ENCODE measurements at regions not wholly inside any gene's neighbourhood (a gene's known extent, or its start where the extent isn't known, plus 50 kb on each side); places are given as distances from the start of the nearest gene placed in this dataset.
"Not testable (repeated sequence)": the region's sequence is repeated elsewhere in the genome, so short reads cannot be mapped to it uniquely, and the experiment has no call there.

- not testable (repeated sequence) for DNase-seq
Measured at GRCh38 chrX:124181515-124181914, 150.9 kb upstream of the TEX13D start.

GRCh38 chrX:124190440-124190839, 142.0 kb upstream of the TEX13D start:
- DNase-seq, result no peak

- DNase-seq, result no peak
Measured at GRCh38 chrX:124194199-124194598, 138.3 kb upstream of the TEX13D start.

DNA sequence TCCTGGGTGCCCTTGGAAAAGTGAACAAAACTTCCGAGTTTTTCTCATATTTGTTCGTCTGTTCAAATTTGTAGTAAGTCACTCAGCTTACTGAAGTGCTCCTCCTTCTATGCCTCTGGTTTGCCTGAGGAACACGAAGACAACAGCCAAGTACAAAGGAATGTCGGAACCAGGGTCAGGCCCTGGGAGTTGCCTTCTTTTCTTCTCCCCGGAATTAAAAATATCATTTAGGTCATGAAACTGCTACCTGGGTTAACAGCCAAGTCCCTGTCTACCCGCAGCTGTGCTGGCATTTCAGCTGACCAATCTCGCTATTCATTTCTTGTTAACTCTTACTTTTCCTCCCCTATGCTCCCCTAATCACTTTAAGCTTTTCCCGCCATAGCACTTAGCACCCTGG, 137.6 kb upstream of the TEX13D start:
- no peak for DNase-seq

DNA sequence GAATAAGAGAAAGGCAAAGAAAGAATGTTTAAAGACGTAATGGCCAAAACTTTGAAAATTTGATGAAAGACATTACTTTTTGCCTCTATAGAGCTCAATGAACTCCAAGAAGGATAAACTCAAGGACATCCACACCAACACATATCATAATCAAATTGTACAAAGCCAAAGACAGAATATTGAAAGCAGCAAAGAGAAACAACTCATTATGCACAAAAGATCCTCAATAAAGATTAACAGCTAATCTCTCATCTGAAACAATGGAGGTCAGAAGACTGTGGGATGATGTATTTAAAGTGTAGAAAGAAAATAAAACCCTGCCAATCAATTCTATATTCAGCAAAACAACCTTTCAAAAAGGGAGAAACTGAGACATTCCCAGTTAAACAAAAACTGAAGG, 129.1 kb upstream of the TEX13D start:
- DNase-seq, result no peak

GRCh38 chrX:124208660-124209059, 123.8 kb upstream of the TEX13D start:
- no peak for DNase-seq

- DNase-seq, result no peak
Measured at GRCh38 chrX:124209792-124210576, 122.5 kb upstream of the TEX13D start.

DNA sequence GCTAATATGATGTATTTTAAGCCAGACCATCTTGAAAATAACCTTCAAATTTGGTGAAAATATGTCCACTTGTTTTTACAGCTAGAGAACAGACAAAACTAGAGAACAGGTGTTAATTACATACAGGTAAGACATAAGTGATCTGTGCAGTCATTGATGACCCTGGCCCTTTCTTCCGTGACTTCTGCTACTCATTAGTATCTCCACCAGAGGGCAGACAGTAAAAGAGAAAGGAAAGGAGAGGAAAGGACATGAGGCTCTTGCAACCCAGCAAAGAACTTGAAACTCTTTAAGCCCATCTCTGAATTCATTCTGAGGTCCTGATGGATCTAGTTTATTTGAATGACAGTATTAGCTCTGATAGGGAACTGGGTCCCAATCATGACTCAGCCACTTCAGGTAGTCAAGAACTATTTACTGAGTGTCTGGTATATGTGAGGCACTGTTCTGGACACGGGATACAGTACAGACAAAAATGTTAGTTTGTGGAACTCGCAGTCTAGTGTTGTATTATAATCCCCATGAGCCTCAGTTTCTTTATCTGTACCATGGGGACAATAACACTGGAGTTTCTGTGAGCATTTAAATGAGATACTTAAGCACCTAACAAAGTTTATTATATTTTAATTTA, 121.0 kb upstream of the TEX13D start:
- DNase-seq, result peak; percentile 64

- peak; percentile 34 for DNase-seq
Measured at GRCh38 chrX:124212622-124213021, 119.8 kb upstream of the TEX13D start.

- DNase-seq, result no peak
Measured at GRCh38 chrX:124215786-124216185, 116.7 kb upstream of the TEX13D start.

DNA sequence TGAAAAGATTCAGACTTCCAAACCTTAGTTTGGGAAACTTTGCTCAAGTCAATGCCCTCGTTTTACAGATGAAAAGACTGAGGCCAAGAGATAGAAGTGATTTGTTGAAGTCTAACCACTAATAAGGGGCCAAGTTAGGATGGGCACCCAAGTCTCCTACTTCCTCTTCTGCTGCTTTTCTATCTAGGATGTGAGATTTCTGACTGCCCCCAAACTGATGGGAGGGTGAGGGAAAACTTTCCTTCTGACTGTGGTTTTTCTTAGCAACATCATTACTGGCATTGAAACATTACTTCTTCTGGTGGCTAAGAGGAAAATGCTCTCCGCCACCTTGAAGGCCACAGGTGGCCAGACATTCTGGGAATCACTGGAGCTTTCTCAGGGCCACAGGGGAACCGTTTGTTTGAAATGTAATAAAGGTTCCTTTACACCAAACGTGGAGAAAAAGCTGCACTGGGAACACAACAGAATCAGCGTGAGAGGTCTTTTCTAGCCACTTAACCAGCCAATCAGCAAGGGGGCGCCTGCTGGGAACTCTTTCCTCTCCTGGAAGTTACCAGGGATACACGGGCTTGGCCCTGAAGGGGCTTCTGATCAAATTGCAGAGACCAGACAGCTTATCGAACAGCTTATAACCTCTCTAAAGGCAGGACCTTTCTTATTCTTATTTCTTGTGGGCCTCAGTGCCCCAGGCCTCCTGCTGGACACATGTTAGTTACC, 115.9 kb upstream of the TEX13D start:
- DNase-seq, result no peak

DNA sequence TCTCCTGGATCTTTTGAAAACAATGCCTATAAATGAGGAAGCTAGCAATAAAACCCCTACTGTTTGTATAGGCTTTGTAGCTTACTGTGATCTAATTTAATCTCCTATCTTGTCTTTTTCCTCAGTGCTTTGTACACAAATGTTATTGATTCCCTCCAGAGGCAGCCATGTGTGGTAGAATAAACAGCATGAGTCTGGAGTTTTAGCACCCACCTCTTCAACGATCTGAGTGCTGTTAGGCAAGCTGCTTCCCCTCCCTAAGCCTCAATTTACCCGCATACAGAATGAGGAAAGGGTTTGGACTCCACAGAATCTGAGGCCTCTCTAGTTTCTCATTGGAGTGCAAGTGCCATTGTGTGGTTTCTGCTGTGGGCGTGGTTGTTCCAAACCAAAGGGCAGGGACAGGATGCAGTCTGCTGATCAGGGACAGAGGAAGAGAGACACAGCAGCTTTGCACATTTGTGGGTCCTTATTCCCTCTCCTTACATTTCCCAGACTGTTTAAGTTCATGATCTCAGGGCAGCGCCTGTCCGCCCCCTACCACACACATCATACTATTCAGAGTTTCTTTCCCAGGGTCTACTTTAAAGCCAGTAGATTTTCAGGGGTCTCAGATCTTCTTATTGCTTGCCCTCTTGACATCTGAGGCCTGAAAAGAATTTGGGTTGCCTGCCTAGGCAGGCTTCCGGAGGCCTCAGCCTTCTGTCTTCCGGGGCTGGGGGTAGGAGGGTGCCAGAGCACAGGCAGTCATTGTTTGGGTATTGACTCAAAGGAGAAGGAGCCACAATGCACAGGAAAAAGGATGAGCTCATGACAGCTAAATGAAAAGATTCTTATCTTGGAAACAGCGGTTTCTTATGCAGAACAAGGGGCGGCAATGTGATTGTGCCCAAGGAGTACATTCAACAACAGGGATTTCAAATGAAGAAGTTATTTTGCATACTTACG, 114.9 kb upstream of the TEX13D start:
- DNase-seq, result peak; percentile 64

GRCh38 chrX:124223524-124223923, 108.9 kb upstream of the TEX13D start:
- DNase-seq, result peak; percentile 30

- DNase-seq, result no peak
Measured at GRCh38 chrX:124224528-124224927, 107.9 kb upstream of the TEX13D start.

GRCh38 chrX:124226129-124226528, 106.3 kb upstream of the TEX13D start:
- no peak for DNase-seq

DNA sequence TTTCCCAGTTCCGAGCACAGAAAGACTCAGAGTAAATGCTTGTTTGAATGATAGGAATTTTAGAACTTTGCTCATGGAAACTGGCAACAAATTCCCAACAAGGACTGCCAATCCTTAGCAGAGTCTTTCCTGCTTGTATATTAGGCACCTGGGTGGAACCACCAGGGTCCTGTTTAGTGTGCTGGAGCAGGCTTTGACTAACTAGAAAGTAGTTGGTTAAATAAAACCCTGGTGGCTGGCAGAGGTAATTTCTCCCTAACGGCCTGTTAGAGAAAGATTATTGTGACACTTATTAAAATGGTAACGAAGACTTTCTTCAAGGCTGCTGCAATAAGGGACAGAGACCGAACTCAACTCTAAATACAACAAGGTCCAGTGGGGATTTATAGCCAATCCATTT, 103.6 kb upstream of the TEX13D start:
- DNase-seq, result no peak

DNA sequence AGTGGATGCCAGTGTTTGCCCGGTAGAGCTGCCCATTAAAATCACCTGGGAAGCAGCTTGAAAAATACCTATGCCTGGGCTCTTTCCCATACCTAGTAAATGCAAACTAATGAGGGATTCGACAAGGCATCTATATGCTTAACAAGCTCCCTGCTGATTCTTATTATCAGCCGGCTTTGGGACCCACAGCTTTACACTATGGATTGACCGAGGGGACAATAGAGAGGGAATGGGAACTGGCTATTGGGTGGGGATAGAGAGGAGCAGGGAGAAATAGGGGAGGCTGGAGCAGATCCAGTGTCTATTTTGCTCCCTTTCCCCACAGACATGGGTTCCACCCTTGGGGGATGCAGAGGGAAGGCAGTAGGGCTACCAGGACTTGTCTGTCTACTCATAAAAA, 103.1 kb upstream of the TEX13D start:
- DNase-seq, result no peak

DNA sequence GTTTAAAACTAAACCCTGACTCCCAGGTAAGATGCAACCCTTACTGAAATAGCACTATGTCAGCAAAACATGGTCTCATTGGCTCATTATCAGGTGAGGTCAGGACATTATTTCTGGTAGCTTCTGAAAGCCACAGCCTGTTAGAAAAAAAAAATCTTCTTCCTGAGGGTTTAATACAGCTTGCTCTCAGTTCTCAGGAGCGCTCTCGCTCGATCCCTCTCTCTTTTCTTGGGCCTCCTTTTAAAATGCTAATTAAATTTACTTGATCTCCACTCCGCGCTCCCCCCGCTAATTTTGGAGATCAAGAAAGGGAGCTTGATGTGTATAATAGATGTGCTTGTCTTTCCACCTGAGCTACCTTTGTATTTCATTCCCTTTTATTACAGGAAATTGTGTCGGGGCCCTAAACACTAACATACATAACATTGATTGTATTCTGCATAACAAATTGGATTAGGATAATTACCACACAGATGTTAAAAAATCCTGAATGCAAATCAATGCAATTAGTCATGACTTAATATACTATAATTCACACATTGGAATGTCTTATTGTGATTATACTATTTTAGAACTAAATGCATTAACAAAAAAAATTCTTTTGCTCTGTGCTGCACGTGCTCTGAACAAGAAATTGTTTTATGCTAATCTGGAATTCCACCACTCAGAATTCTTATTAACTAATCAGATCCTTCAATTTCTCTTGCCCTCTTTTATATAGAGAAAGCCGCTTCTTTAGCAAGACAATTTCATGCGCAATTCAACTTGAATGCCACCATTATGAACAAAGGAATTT, 101.6 kb upstream of the TEX13D start:
- DNase-seq, result no peak

DNA sequence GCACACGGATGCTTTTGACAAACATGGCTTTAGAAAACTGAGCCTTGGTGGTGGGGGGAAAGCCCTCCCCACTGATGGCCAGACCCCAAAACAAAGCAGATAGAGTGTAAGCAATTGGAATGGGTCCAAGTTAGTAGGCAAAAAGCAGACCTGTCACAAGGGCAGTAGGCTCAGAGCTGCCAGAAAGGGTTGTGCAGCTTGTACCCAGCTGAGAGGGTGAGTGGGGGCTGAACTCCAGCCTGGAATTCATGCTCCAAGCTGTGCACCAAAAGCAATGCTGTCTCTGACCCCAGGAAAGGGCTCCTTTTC, 101.1 kb upstream of the TEX13D start:
- DNase-seq, result no peak

- no peak for DNase-seq
Measured at GRCh38 chrX:124232523-124233201, 99.8 kb upstream of the TEX13D start.

DNA sequence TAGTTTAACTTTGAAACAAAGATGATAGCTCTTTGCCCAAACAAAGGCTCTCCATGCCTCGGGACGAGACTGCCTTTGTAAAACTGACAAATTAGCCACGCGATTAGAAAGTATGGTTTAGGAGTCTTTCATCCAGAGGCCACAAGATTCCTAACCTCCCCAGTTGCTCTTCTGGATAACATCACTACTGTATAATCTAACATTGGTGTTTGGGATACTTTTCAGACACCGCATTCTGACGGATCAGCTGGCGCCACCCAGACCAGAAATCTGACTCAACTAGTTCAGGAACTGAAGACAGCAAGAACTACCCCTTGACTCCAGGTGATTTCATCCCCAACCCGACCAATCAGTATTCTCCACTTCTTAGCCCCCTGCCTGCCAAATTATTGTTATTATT, 98.1 kb upstream of the TEX13D start:
- DNase-seq, result no peak

DNA sequence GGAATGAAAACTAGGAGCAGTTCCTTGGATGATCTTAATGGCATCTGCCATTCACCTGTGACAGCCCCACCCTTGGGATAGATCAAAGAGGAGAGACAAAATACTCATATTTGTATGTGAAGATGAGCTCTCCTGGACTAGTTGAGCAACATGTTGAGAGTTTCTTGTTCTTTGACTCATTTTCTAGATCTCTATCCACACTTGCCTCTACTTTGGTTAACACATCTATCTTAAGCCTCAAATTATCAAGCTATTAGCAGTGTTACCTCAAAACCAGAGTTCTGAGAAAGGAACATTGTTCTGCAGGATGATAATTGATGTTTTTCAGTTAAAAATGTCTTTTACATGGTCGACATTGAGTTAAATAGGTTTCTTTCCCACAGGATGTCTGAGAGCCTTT, 94.2 kb upstream of the TEX13D start:
- DNase-seq, result no peak

All from CD4-positive, alpha-beta T cell treated with Interleukin-12 subunit alpha and Interleukin-12 subunit beta, for 1 hour (primary cell).